B cell (primary cell): ENCODE measurements at regions not wholly inside any gene's neighbourhood (a gene's known extent, or its start where the extent isn't known, plus 50 kb on each side); places are given as distances from the start of the nearest gene placed in this dataset.

ENCODE experiments used
- ATAC-seq: fragments of 200-7000 bp; cut with Tn5 transposase; one replicate; pipeline ENCODE4 v1.10.0; 2021; ENCODE audit warnings: low read depth, mild to moderate bottlenecking, moderate number of reproducible peaks, moderate library complexity
- CTCF ChIA-PET: fragments of 350-600 bp; sonication (Branson Sonifier 250); formaldehyde crosslinking; loops from one replicate; lab custom pipeline; 2021; ENCODE audit warnings: antibody characterized with exemption, inconsistent platforms; lab: Charles Lee
- POLR2A ChIA-PET: fragments of 350-600 bp; sonication (Branson Sonifier 250); formaldehyde crosslinking; loops from one replicate; lab custom pipeline; 2021; ENCODE audit warnings: antibody characterized with exemption; lab: Charles Lee
- DNase-seq: peaks from one replicate; pipeline ENCODE4 v3.0.0; 2013
- H2AFZ ChIP-seq: 2 replicates; pipeline ENCODE4 v1.6.1; 2012; ENCODE audit warnings: mild to moderate bottlenecking, low read depth, low read length; ENCODE audit not compliant: insufficient read depth, poor library complexity, severe bottlenecking
- H3K27ac ChIP-seq, 2 donors: 1 replicate in 1 of 2; 2 replicates in 1 of 2; pipeline ENCODE4 v1.5.1; 2012 to 2013; ENCODE audit warnings: low read length in 2 of 2, mild to moderate bottlenecking in 2 of 2, moderate library complexity in 1 of 2
- H3K27me3 ChIP-seq, 4 experiments: fragments of 200-600 bp in 1 of 4; sonication (generic) in 1 of 4; replicated peaks in 1 of 4; 1 replicate in 2 of 4; 2 replicates in 2 of 4; pipeline versions ENCODE4 v1.6.1 to v1.7.0; 2013 to 2016; ENCODE audit warnings: low read length in 3 of 4, mild to moderate bottlenecking in 2 of 4, mixed read lengths in 1 of 4, moderate library complexity in 1 of 4; ENCODE audit not compliant: insufficient read depth in 4 of 4, control insufficient read depth in 3 of 4; ENCODE audit errors: control extremely low read depth in 1 of 4
- H3K36me3 ChIP-seq, 2 experiments: replicated peaks in 1 of 2; 1 replicate in 1 of 2; 2 replicates in 1 of 2; pipeline versions ENCODE4 v1.6.1 to v1.7.1; 2013; ENCODE audit warnings: low read length in 1 of 2; ENCODE audit not compliant: insufficient read depth in 2 of 2, control insufficient read depth in 1 of 2; ENCODE audit errors: control extremely low read depth in 1 of 2, extremely low read depth in 1 of 2
- H3K4me1 ChIP-seq, 2 donors: fragments of 200-600 bp in 1 of 2; sonication (generic) in 1 of 2; 1 replicate in 1 of 2; 2 replicates in 1 of 2; pipeline versions ENCODE4 v1.5.1 to v1.6.1; 2013 to 2017; ENCODE audit warnings: low read length in 2 of 2; ENCODE audit not compliant: control insufficient read depth in 2 of 2, insufficient read depth in 2 of 2
- H3K4me2 ChIP-seq: replicated peaks from 2 replicates; pipeline ENCODE3; 2012; ENCODE audit warnings: mild to moderate bottlenecking, low read depth, low read length; ENCODE audit not compliant: poor library complexity, severe bottlenecking
- H3K4me3 ChIP-seq, 5 experiments: fragments of 200-600 bp in 1 of 5; sonication (generic) in 1 of 5; 1 replicate in 3 of 5; 2 replicates in 2 of 5; pipeline versions ENCODE4 v1.5.1 to v1.7.0; 2011 to 2016; ENCODE audit warnings: low read length in 4 of 5, mild to moderate bottlenecking in 4 of 5, low read depth in 2 of 5, control low read depth in 1 of 5, moderate library complexity in 1 of 5; ENCODE audit not compliant: insufficient read depth in 1 of 5; ENCODE audit errors: control extremely low read depth in 1 of 5, extremely low read depth in 1 of 5
- H3K79me2 ChIP-seq: fragments of 200-600 bp; sonication (generic); one replicate; pipeline ENCODE4 v1.6.0; 2016; ENCODE audit warnings: low read length; ENCODE audit not compliant: control insufficient read depth, insufficient read depth
- H3K9ac ChIP-seq: fragments of 200-600 bp; sonication (generic); 2 replicates; pipeline ENCODE4 v1.6.1; 2017; ENCODE audit warnings: mild to moderate bottlenecking, low read length, moderate library complexity
- H3K9me3 ChIP-seq, 3 donors: one replicate each; pipeline versions ENCODE4 v1.6.1 to v1.7.1; 2013; ENCODE audit warnings: low read length in 2 of 3; ENCODE audit not compliant: control insufficient read depth in 2 of 3, insufficient read depth in 1 of 3; ENCODE audit errors: control extremely low read depth in 1 of 3
- H4K20me1 ChIP-seq: 2 replicates; pipeline ENCODE4 v1.6.0; 2012; ENCODE audit warnings: mild to moderate bottlenecking, low read length; ENCODE audit not compliant: insufficient read depth, control insufficient read depth, poor library complexity, severe bottlenecking
- H3K27ac Mint-ChIP-seq: one replicate; pipeline ENCODE4 v1.8.0; 2021; ENCODE audit warnings: mixed read lengths
- H3K27me3 Mint-ChIP-seq: one replicate; pipeline ENCODE4 v1.8.0; 2021; ENCODE audit warnings: mixed read lengths
- H3K4me1 Mint-ChIP-seq: one replicate; pipeline ENCODE4 v1.8.0; 2021; ENCODE audit warnings: mixed read lengths
- H3K4me3 Mint-ChIP-seq: one replicate; pipeline ENCODE4 v1.8.0; 2021; ENCODE audit warnings: mixed read lengths
- H3K9me3 Mint-ChIP-seq: one replicate; pipeline ENCODE4 v1.8.0; 2022; ENCODE audit warnings: mixed read lengths; ENCODE audit not compliant: insufficient read depth
- CTCF ChIP-seq: fragments of 200-600 bp; IDR thresholded peaks from one replicate; pipeline ENCODE4 v1.8.0; 2022; ENCODE audit warnings: antibody characterized with exemption, mild to moderate bottlenecking
- EZH2 ChIP-seq: IDR thresholded peaks from 2 replicates; pipeline ENCODE4 v1.6.1; 2012; ENCODE audit warnings: borderline replicate concordance, low read depth, mild to moderate bottlenecking, moderate library complexity, low read length; ENCODE audit not compliant: insufficient read depth, poor library complexity, severe bottlenecking
- WGBS: methylation state at CpG from one replicate; pipeline ENCODE4 v1.1.5; 2013; ENCODE audit warnings: missing lambda C conversion rate; ENCODE audit not compliant: insufficient coverage; 5-methylcytosine and 5-hydroxymethylcytosine counted together
- intact Hi-C: fragments of 100-400 bp; cut with micrococcal nuclease; formaldehyde crosslinking; loops from one replicate; pipeline ENCODE4 v1.10.0; 2022

- no peak overlapping the region for H3K4me2 ChIP-seq
- no peaks in the 10 kb centered on the region for H3K9me3 Mint-ChIP-seq
- H3K4me1 Mint-ChIP-seq = peaks cover 5% of the 10 kb centered on the region
- peaks cover 21% of the 10 kb centered on the region for H3K27me3 Mint-ChIP-seq
- intact Hi-C loops = no loop called here
- no peak overlapping the region for H3K4me3 Mint-ChIP-seq
- H3K27me3 ChIP-seq = peaks cover 0 to 5% (median 1%) of the 10 kb centered on the region in 4 experiments
- H3K79me2 ChIP-seq = no peaks in the 10 kb centered on the region
- H3K27ac Mint-ChIP-seq = no peak overlapping the region
- H3K4me1 ChIP-seq = peaks cover 0 to 4% of the 10 kb centered on the region in 2 donors
- H4K20me1 ChIP-seq = no peaks in the 10 kb centered on the region
- no peak overlapping the region for H3K4me3 ChIP-seq
- no peak overlapping the region for H3K27ac ChIP-seq
- 90% methylated on average over 19 of the region's 19 CpGs for WGBS
- DNase-seq (no peak), ATAC-seq (no peak)
- H3K9me3 ChIP-seq = no peaks in the 10 kb centered on the region
- ChIA-PET CTCF (no interaction called here), POLR2A (no interaction called here)
- no peak overlapping the region for H2AFZ ChIP-seq
- TF ChIP-seq EZH2 = no peak
- no peak for TF ChIP-seq CTCF
- H3K36me3 ChIP-seq = no peaks in the 10 kb centered on the region
- H3K9ac ChIP-seq = no peak overlapping the region
These were observed 75.3 kb upstream of the POMP start for GRCh38 chr13:28583651-28584091.

- intact Hi-C loops = no loop called here
- Histone ChIP-seq H3K4me1 (peaks cover 0 to 4% of the 10 kb centered on the region in 2 donors), H3K27ac (no peak overlapping the region), H3K9me3 (no peaks in the 10 kb centered on the region), H3K27me3 (peaks cover 0 to 5% (median 1%) of the 10 kb centered on the region in 4 experiments), H3K4me2 (no peak overlapping the region), H3K4me3 (no peak overlapping the region), H3K9ac (no peak overlapping the region), H4K20me1 (no peaks in the 10 kb centered on the region), H3K36me3 (no peaks in the 10 kb centered on the region), H3K79me2 (no peaks in the 10 kb centered on the region), H2AFZ (no peak overlapping the region)
- ChIA-PET POLR2A (no interaction called here), CTCF (interaction anchor here (0.5 kb wide), 1 partner anchor 1790 kb away, joined by 3 read pairs; no protein-coding TSS in a partner anchor)
- Mint-ChIP-seq H3K9me3 (no peaks in the 10 kb centered on the region), H3K27ac (no peak overlapping the region), H3K4me3 (no peak overlapping the region), H3K27me3 (peaks cover 23% of the 10 kb centered on the region), H3K4me1 (peaks cover 5% of the 10 kb centered on the region)
- DNase-seq = no peak
- WGBS = 34% methylated on average over 5 of the region's 8 CpGs
- TF ChIP-seq CTCF (no peak), EZH2 (no peak)
- ATAC-seq = no peak
These were observed 76.1 kb upstream of the POMP start for GRCh38 chr13:28582892-28583240.
